WERI-Rb-1 (cell line): ENCODE measurements at regions not wholly inside any gene's neighbourhood (a gene's known extent, or its start where the extent isn't known, plus 50 kb on each side); places are given as distances from the start of the nearest gene placed in this dataset.

Experiments used
- DNase-seq: peaks from one replicate; pipeline ENCODE4 v3.0.0-alpha.2; 2020
- H3K27ac ChIP-seq: fragments of 250-450 bp; sonication (Bioruptor Pico); 2 replicates; pipeline ENCODE4 v1.5.1; 2020; ENCODE audit warnings: mild to moderate bottlenecking, moderate library complexity
- H3K27me3 ChIP-seq: fragments of 250-450 bp; sonication (Bioruptor Pico); 2 replicates; pipeline ENCODE4 v1.5.1; 2021; ENCODE audit warnings: mild to moderate bottlenecking, low read depth, moderate library complexity; ENCODE audit not compliant: insufficient read depth, severe bottlenecking
- H3K36me3 ChIP-seq: fragments of 250-450 bp; sonication (Bioruptor Pico); 2 replicates; pipeline ENCODE4 v1.5.1; 2020; ENCODE audit warnings: mild to moderate bottlenecking, moderate library complexity
- H3K4me3 ChIP-seq: 2 replicates; pipeline ENCODE4 v1.5.1; 2011; ENCODE audit warnings: low read depth, mild to moderate bottlenecking, control low read depth, low read length
- H3K9me3 ChIP-seq: fragments of 250-450 bp; sonication (Bioruptor Pico); 2 replicates; pipeline ENCODE4 v1.5.1; 2021; ENCODE audit warnings: mild to moderate bottlenecking, moderate library complexity; ENCODE audit not compliant: severe bottlenecking
- CTCF ChIP-seq: IDR thresholded peaks from 2 replicates; pipeline ENCODE4 v1.5.1; 2011; ENCODE audit warnings: low read depth, mild to moderate bottlenecking, control low read depth, inconsistent platforms, low read length

DNA sequence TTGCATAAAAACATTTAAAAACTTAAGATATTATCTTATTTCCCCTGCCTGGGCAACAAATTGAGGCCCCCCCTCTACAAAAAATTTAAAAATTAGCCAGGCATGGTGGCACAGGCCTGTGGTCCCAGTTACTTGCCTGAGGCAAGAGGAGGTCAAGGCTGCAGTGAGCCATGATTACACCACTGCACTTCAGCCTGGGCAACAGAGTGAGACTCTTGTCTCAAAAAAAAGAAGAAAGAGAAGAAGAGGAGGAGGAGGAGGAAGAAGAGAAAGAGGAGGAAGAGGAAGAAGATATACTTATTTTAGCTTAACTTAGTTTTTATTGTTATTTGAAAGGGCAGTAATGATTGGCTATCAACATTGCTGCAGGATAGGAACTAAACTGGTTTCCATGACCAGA lies 73.8 kb upstream of the IPO9 start:
- DNase-seq, result no peak
- TF ChIP-seq CTCF, result no peak
- Histone ChIP-seq H3K4me3 (no peak overlapping the region), H3K36me3 (no peaks in the 10 kb centered on the region), H3K27me3 (no peaks in the 10 kb centered on the region), H3K27ac (no peak overlapping the region), H3K9me3 (no peaks in the 10 kb centered on the region)

GRCh38 chr1:201756406-201756805 lies 72.6 kb upstream of the IPO9 start:
- no peaks in the 10 kb centered on the region for H3K9me3 ChIP-seq
- TF ChIP-seq CTCF, result no peak
- H3K27me3 ChIP-seq, result no peaks in the 10 kb centered on the region
- no peak for DNase-seq
- H3K27ac ChIP-seq, result no peak overlapping the region
- H3K4me3 ChIP-seq, result no peak overlapping the region
- no peaks in the 10 kb centered on the region for H3K36me3 ChIP-seq

- H3K9me3 ChIP-seq, result no peaks in the 10 kb centered on the region
- H3K27me3 ChIP-seq, result no peaks in the 10 kb centered on the region
- H3K27ac ChIP-seq, result no peak overlapping the region
Measured at GRCh38 chr1:201758499-201759050, 70.4 kb upstream of the IPO9 start.

GRCh38 chr1:201759194-201759815 lies 69.7 kb upstream of the IPO9 start:
- Histone ChIP-seq H3K27me3 (no peaks in the 10 kb centered on the region), H3K9me3 (no peaks in the 10 kb centered on the region), H3K27ac (no peak overlapping the region), H3K36me3 (no peaks in the 10 kb centered on the region), H3K4me3 (no peak overlapping the region)
- DNase-seq, result no peak
- TF ChIP-seq CTCF, result no peak

More at GRCh38 chr1:201758499-201759050, 70.4 kb upstream of the IPO9 start:
- no peak overlapping the region for H3K4me3 ChIP-seq
- no peak for TF ChIP-seq CTCF
- no peak for DNase-seq
- H3K36me3 ChIP-seq, result no peaks in the 10 kb centered on the region

- H3K27ac ChIP-seq, result no peak overlapping the region
- no peaks in the 10 kb centered on the region for H3K36me3 ChIP-seq
- no peaks in the 10 kb centered on the region for H3K9me3 ChIP-seq
- TF ChIP-seq CTCF, result no peak
- no peaks in the 10 kb centered on the region for H3K27me3 ChIP-seq
- DNase-seq, result no peak
- no peak overlapping the region for H3K4me3 ChIP-seq
Measured at GRCh38 chr1:201760516-201760915, 68.4 kb upstream of the IPO9 start.

GRCh38 chr1:201761178-201761577 lies 67.8 kb upstream of the IPO9 start:
- DNase-seq, result no peak
- no peaks in the 10 kb centered on the region for H3K9me3 ChIP-seq
- H3K4me3 ChIP-seq, result no peak overlapping the region
- no peak overlapping the region for H3K27ac ChIP-seq
- TF ChIP-seq CTCF, result no peak
- H3K36me3 ChIP-seq, result no peaks in the 10 kb centered on the region
- no peaks in the 10 kb centered on the region for H3K27me3 ChIP-seq
